Caco-2 (cell line): ENCODE measurements at regions not wholly inside any gene's neighbourhood (a gene's known extent, or its start where the extent isn't known, plus 50 kb on each side); places are given as distances from the start of the nearest gene placed in this dataset.

Experiments
- BruUV-seq: library from RNA; stranded (reverse); fragments of 400-500 nt; replicated peaks from 2 replicates; lab custom pipeline; 2021; lab: Mats Ljungman, UMichigan
- CTCF ChIA-PET: fragments of 300-600 bp; sonication (Branson Sonifier 250); formaldehyde crosslinking; loops from one replicate; lab custom pipeline; 2022; ENCODE audit warnings: antibody characterized with exemption; lab: Charles Lee
- POLR2A ChIA-PET: fragments of 300-600 bp; sonication (Branson Sonifier 250); formaldehyde crosslinking; loops from one replicate; lab custom pipeline; 2022; ENCODE audit warnings: antibody characterized with exemption; lab: Charles Lee
- DNase-seq, 2 experiments: peaks; one replicate each; pipeline versions ENCODE4 v3.0.0 to v3.0.0-alpha.2; 2020 to 2022
- H3K27me3 ChIP-seq: replicated peaks from 2 replicates; pipeline ENCODE4 v1.6.0; 2011; ENCODE audit warnings: low read length; ENCODE audit not compliant: control insufficient read depth, insufficient read depth
- H3K36me3 ChIP-seq: 2 replicates; pipeline ENCODE4 v1.5.1; 2011; ENCODE audit warnings: low read length; ENCODE audit not compliant: control insufficient read depth, insufficient read depth
- H3K4me1 ChIP-seq: fragments of 250-450 bp; sonication (Bioruptor Pico); 2 replicates; pipeline ENCODE4 v1.5.1; 2020; ENCODE audit warnings: mild to moderate bottlenecking
- H3K4me3 ChIP-seq: 2 replicates; pipeline ENCODE4 v1.5.1; 2011; ENCODE audit warnings: low read depth, mild to moderate bottlenecking, control low read depth, low read length
- H3K9me3 ChIP-seq: fragments of 250-450 bp; sonication (Bioruptor Pico); 2 replicates; pipeline ENCODE4 v1.5.1; 2020; ENCODE audit warnings: mild to moderate bottlenecking, moderate library complexity
- H3K27ac Mint-ChIP-seq: one replicate; pipeline ENCODE4 v1.8.0; 2022; ENCODE audit warnings: mixed read lengths; ENCODE audit not compliant: unreplicated experiment
- H3K27me3 Mint-ChIP-seq: one replicate; pipeline ENCODE4 v1.8.0; 2022; ENCODE audit warnings: mixed read lengths; ENCODE audit not compliant: insufficient read depth, unreplicated experiment
- H3K36me3 Mint-ChIP-seq: one replicate; pipeline ENCODE4 v1.8.0; 2022; ENCODE audit warnings: mild to moderate bottlenecking, mixed read lengths; ENCODE audit not compliant: insufficient read depth, unreplicated experiment
- H3K4me1 Mint-ChIP-seq: one replicate; pipeline ENCODE4 v1.8.0; 2022; ENCODE audit warnings: low read depth, mixed read lengths; ENCODE audit not compliant: unreplicated experiment
- H3K4me3 Mint-ChIP-seq: one replicate; pipeline ENCODE4 v1.8.0; 2022; ENCODE audit warnings: mild to moderate bottlenecking, moderate library complexity, mixed read lengths; ENCODE audit not compliant: unreplicated experiment
- H3K9me3 Mint-ChIP-seq: one replicate; pipeline ENCODE4 v1.8.0; 2022; ENCODE audit warnings: mixed read lengths; ENCODE audit not compliant: unreplicated experiment
- CTCF ChIP-seq, 2 experiments: fragments of 200-600 bp in 1 of 2; IDR thresholded peaks; 1 replicate in 1 of 2; 2 replicates in 1 of 2; pipeline versions ENCODE4 v1.5.1 to v1.8.0; 2011 to 2022; ENCODE audit warnings: antibody characterized with exemption in 1 of 2, control low read depth in 1 of 2, inconsistent platforms in 1 of 2, low read depth in 1 of 2, low read length in 1 of 2, mild to moderate bottlenecking in 1 of 2, moderate library complexity in 1 of 2; ENCODE audit not compliant: insufficient read depth in 1 of 2, severe bottlenecking in 1 of 2, unreplicated experiment in 1 of 2
- intact Hi-C: fragments of 100-400 bp; cut with micrococcal nuclease; formaldehyde crosslinking; loops from one replicate; pipeline ENCODE4 v1.10.0; 2022; ENCODE audit not compliant: unreplicated experiment

GRCh38 chr18:51864219-51864965 is 475.6 kb upstream of the DCC start:
- Mint-ChIP-seq H3K36me3 (no peaks in the 10 kb centered on the region), H3K27me3 (no peaks in the 10 kb centered on the region), H3K4me1 (no peaks in the 10 kb centered on the region), H3K27ac (no peak overlapping the region), H3K9me3 (no peaks in the 10 kb centered on the region), H3K4me3 (no peak overlapping the region)
- no peaks in the 10 kb centered on the region for H3K36me3 ChIP-seq
- intact Hi-C loops = no loop called here
- BruUV-seq = no TSS peak
- CTCF ChIA-PET = no interaction called here
- H3K9me3 ChIP-seq = no peaks in the 10 kb centered on the region
- no peaks in the 10 kb centered on the region for H3K27me3 ChIP-seq
- TF ChIP-seq CTCF (IDR thresholded peaks at IDR 0.05; ENCODE audit: insufficient read depth in 1 of 2, low read depth in 1 of 2, low read length in 1 of 2, severe bottlenecking in 1 of 2, unreplicated experiment in 1 of 2) = no peak
- no peak overlapping the region for H3K4me3 ChIP-seq
- POLR2A ChIA-PET = no interaction called here
- H3K4me1 ChIP-seq = no peaks in the 10 kb centered on the region
- DNase-seq = no peak

GRCh38 chr18:51865538-51865937 is 474.5 kb upstream of the DCC start:
- Histone ChIP-seq H3K4me3 (no peak overlapping the region), H3K9me3 (no peaks in the 10 kb centered on the region), H3K4me1 (no peaks in the 10 kb centered on the region), H3K27me3 (no peaks in the 10 kb centered on the region), H3K36me3 (no peaks in the 10 kb centered on the region)
- Mint-ChIP-seq H3K27ac (no peak overlapping the region), H3K4me3 (no peak overlapping the region), H3K36me3 (no peaks in the 10 kb centered on the region), H3K9me3 (no peaks in the 10 kb centered on the region), H3K27me3 (no peaks in the 10 kb centered on the region), H3K4me1 (no peaks in the 10 kb centered on the region)
- ChIA-PET CTCF (no interaction called here), POLR2A (no interaction called here)
- TF ChIP-seq CTCF (IDR thresholded peaks at IDR 0.05; ENCODE audit: insufficient read depth in 1 of 2, low read depth in 1 of 2, low read length in 1 of 2, severe bottlenecking in 1 of 2, unreplicated experiment in 1 of 2) = no peak
- no peak for DNase-seq
- intact Hi-C loops = no loop called here
- no TSS peak for BruUV-seq

- Mint-ChIP-seq H3K4me3 (no peak overlapping the region), H3K27me3 (no peaks in the 10 kb centered on the region), H3K4me1 (no peaks in the 10 kb centered on the region), H3K9me3 (no peaks in the 10 kb centered on the region), H3K36me3 (no peaks in the 10 kb centered on the region), H3K27ac (no peak overlapping the region)
- TF ChIP-seq CTCF (IDR thresholded peaks at IDR 0.05; ENCODE audit: insufficient read depth in 1 of 2, low read depth in 1 of 2, low read length in 1 of 2, severe bottlenecking in 1 of 2, unreplicated experiment in 1 of 2) = no peak
- Histone ChIP-seq H3K36me3 (no peaks in the 10 kb centered on the region), H3K4me3 (no peak overlapping the region), H3K27me3 (no peaks in the 10 kb centered on the region), H3K9me3 (no peaks in the 10 kb centered on the region), H3K4me1 (no peaks in the 10 kb centered on the region)
- intact Hi-C loops = no loop called here
- BruUV-seq = no TSS peak
- peak in 1 of 2 experiments; percentile 1 for DNase-seq
- ChIA-PET POLR2A (no interaction called here), CTCF (no interaction called here)
Observed at GRCh38 chr18:51867767-51868166, 472.2 kb upstream of the DCC start.
